Non-pigmented ciliary epithelial cell (primary cell): ENCODE measurements at regions not wholly inside any gene's neighbourhood (a gene's known extent, or its start where the extent isn't known, plus 50 kb on each side); places are given as distances from the start of the nearest gene placed in this dataset.
"Not testable (repeated sequence)": the region's sequence is repeated elsewhere in the genome, so short reads cannot be mapped to it uniquely, and the experiment has no call there.

Source experiments
- DNase-seq: peaks from one replicate; pipeline ENCODE4 v3.0.0-alpha.2; 2010; ENCODE audit warnings: low read depth

DNA sequence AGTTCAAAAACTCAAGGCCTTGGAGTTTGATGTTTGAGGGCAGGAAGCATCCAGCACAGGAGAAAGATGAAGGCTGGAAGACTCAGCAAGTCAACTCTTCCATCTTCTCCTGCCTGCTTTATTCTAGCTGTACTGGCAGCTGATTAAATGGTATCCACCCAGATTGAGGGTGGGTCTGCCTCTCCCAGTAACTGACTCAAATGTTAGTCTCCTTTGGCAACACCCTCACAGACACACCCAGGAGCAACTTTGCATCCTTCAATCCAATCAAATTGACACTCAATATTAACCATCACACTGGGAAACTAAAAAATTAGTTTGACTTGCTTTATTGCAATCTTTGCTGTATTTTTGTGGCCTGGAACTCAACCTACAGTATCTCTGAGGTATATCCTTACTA lies 230.5 kb upstream of the TARS1 start:
- not testable (repeated sequence) for DNase-seq

DNA sequence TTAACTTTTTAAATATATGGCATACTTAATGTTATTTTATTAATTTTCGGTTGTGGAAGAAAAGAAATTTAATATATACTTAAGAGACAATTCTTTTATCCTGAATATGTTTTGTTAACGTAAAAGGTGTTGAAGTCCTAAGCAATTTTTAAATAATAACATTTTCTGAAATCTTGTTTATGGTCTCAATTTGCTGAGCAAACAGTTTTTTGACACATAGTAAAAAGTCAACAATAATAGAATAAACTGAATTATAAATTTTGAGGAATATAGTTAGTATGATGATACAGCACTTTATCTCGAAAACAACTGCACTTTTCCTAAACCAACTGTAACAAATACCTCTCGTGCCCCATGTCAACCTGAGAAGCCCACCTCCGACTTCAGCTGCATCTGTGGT lies 229.8 kb upstream of the TARS1 start:
- no peak for DNase-seq

DNA sequence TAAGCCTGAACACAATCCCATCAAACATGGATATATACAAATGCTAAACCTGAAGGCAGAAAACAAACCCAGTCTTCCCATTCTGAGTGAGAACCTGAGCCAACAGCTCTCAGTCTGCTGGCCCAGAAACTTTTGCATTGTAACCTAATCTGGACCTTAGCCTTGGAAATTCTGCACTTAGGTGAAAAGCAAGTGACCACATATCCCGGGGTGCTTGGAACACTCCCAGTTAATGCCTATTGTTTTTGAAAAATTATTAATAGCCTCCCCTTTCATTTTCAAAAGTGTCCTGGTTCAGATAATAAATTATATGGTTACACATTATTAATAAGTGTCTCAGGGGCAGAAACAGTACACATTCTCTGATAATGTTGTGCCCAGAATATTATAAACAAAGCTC lies 228.3 kb upstream of the TARS1 start:
- DNase-seq, result no peak

DNA sequence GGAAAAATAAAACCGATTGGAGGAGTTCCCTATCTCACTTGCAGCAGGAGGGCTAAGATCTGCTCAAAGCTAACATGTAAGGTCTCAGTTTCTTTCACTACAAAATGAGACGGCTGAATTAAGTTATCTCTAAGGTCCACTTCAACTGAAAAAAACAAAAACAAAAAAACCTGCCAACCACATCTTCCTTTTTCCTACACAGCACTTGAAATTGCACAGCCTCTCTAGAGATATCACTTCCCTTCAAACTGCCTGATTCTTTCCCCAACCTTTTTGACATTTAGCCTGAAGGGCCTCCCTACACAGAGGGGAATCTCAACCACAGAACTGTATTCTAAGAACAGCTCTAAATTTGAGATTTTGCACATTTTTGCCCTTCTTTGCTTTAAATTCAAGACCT lies 227.9 kb upstream of the TARS1 start:
- DNase-seq, result no peak

DNA sequence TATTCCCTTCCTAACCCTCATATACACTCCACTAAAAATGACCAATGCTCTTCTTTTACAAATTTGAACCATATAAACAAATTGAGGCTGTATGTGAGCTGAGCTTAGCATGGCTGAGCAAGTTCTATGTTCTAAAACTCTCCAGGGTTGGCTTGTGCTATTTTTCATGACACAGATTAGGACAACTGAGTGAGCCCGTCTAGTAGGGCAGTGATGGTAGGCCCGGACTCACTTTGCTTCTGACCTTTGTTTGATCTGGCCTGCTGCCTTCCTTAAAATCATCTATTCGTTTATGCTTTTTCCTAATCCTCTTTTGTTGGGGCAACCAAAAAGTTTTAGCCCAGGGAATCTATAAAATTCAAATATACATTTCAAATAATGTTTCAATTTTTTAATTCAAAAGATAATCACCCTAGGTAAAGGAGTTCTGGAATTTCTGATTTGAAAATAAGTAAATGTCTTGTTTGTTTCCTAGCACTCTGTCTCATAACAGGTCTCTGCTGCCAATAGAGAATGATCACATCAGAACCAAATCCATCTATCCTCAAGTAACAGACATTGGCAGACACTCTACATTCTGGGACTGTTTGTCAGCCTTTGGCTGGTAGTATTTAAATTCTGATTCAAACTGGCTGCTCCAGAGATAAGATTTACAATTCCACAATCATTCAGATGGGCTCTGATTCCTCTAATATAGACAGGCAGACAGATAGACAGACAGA lies 217.0 kb upstream of the TARS1 start:
- DNase-seq, result no peak

DNA sequence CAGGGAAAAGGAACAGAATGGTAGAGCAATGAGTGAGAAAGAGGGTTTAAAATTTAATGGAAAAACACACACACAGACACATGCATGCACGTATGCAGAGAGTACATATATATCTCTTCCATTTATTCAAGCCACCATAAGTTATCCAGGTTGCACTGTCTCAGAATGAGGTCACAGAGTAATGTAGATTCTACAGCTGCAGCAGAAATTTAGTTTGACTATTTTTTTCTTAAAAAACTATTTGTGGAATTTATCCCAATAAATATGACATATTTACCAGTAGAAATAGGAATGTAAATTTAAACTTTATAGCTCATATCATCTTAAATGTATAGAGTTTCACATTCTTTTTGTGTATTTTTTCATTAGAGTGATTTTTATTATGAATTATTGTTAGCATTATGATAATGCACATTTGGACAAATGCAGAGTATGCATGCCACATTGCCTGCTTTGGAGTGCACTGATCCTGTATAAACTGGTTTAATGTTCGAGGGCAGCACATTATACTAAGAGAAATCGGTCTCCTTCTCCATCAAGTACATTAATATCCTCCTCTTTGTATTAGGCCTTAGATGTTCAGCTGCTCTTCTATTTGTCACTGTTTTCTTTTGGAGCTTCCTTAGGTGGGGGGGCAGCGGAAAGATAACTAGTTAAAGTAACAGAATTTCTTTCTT lies 216.3 kb upstream of the TARS1 start:
- no peak for DNase-seq

DNA sequence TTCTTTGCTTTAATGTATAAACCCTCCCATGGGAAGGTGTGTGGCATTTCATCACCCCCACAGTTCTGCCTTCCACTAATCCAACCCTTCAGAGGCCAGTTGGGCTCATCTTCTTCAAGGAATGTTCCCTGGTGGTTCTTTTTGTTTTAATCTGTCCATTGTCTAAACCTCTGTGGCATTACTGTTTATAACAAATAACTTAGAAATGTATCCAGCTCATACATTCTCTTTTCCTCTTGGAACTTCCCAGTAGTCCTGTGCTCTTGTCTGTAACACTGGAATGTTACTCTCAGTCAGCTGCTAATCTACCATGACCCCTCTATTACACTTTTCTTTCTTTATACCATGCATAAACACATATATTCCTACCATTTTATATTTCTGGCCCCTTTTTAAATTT lies 213.5 kb upstream of the TARS1 start:
- no peak for DNase-seq

DNA sequence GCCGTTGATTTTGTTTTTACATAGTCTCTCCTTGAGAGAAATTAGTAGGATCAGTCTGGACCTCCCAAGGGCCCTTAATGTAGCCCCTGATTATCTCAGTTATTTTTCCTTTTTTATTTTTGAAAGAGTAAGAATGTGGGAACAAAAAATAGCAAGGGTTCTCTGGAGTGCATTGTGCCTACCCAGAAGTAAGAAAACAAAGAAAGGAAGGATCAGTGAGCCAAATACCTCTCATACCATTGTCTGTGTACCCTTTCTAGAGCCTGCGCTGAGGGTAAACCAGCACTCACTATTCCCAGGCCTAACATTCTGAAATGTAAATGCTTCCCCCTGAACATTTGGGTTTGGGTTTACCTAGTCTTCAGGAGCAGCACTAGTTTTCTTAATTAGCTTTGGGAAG lies 213.0 kb upstream of the TARS1 start:
- DNase-seq, result no peak

DNA sequence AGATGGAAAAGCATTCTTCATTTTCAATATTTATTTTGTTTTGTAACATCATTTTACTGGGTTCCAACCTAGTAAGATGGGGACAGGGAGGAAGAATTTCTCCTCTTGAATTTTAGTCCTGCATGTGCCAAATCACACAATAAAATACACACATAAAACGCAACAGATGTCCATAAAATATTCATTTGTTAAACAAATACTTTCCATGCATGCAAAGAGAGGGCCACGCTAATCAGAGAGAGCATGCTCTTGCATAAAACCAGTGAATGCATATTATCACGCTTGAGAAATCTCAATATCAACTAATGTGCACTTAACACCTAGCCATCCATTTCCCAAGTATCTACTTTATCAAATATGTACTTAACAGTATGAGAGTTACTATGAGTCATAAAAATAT lies 212.6 kb upstream of the TARS1 start:
- no peak for DNase-seq

DNA sequence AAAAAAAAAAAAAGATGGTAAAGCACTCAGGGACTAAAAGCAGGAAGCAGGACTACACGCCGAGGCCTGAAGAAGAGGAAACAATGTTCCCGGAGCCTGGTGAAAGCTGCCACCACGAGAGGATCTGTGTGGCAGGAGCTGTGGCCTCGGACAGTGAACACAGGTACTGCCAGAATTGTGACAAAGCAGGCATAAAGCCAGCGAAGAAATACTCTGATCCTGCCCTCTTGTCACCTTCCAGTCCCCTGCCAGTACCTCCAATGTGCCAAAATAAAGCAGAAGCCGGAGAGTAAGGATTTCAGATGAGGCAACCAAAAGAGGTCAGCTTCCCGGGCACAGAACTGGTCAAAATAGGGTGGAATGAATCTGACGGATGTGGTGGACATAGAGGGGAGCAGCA lies 211.5 kb upstream of the TARS1 start:
- DNase-seq, result no peak

DNA sequence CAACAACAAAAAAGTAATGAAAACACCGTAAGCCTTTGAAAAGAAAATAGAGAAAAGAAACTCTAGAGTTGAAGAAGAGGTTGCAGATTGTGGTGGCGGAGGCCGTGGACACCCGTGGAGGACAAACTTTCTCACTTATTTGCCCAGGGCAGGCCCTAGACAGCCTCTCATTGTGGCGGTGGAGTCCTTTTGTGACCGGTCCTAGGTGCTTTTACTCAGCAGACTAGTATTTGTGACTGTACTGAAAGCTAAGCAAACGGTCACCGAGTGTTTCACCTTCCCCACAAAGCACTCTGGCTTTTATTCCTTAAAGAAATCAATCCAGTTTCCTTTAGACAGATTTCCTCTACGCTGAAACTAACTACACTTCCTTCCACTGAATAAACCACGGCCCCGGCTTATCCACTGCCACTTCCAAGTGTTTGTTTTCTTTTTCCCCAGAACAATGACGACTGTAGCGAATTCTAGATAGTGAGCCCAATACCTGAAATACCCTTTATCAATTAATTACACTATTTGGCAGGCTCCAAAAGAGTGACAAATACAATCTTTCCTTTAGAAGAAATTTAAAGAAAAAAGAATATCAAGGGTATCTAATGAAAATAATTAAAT lies 210.2 kb upstream of the TARS1 start:
- DNase-seq, result no peak

DNA sequence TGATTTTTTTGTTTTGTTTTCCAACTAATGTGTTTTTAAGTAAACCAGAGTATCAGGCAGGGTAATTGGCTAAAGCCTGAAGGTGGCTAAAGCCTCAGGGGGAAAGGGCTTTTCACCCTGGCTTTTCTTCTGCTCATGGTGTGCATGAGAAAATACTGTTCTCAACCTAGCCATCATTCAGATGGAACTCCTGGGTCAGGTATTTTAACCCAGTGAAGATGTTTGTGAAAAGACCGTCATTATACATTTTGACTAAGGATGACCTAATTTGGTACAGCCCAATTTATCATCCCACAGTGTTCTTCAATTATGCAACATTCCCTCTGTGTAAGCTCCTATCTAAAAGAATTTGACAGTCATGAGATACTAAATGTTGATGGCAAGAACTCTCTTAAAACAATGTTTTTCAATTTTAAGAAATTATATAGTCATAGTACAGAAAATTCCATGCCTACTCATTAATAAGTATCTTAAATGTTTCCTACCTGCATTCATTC lies 209.5 kb upstream of the TARS1 start:
- no peak for DNase-seq

DNA sequence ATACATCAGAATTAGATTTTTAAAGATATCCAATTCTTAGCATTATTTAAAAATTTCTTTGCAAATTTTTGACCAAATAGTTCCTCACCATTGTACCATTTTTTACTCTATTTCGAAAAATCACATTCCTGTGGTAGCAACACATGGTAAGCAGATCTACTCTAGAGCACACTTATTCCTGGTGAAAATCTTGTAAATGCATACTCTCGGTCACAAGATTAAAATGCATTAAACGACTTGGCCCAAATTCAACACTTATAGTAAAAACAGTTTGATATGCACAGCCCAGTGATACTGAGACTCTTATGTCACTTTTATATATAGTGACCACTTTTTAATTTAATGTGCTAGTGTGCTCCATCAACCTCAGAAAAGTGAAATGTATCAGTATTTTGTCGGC lies 208.8 kb upstream of the TARS1 start:
- peak; percentile 10 for DNase-seq

DNA sequence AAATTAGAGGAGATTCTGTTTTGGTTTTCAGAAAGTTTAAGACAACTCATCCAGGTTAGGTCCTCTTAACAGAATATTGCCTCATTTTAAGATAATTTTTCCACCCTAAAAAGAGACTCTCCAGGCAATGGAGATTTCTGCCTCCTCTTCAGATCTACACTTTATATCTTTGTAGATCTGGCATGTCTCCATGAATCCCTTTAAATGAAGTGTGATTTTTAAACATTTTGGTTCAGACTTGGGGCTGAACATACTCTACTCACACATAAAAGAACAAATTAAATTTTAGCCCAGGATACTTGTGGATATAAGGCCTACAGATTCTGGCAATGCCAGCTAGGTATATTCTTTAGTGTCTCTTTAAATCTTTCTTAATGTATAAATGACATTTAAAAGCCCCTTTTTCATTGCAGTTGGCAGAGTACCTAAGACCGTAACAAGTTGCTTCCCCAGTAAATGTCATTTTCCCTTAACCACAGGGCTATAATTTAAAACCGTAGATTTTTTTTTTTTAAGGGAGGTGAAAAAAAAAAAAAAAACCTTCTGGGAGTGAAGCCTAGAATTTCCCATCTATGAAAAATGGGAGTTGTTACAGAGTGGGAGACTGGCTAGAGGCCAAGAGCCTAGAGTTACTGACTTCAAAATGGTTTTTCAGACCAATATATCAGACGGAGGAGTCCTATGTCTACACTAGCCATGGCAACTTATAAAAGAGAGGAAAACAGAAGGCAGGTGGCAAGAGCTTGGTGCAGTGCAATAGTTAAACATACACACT lies 207.8 kb upstream of the TARS1 start:
- no peak for DNase-seq

DNA sequence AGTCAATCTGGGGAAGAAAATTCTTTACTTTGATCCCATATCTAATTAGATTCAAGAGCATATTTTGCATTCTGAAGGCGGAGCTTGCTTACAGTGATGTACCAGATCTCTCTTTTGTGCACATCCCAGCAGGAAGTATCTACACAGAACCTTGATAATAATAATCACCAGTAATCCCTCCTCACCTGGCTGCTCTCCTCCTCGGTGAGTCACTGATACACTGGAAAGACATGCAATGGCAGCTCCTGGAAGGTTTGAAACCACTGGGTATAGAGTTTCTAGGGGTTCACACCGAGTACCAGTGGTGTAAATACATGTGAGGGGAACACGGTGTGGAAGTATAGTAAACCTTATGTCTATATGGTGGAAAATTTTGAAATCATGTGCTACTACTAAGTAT lies 205.5 kb upstream of the TARS1 start:
- DNase-seq, result no peak

DNA sequence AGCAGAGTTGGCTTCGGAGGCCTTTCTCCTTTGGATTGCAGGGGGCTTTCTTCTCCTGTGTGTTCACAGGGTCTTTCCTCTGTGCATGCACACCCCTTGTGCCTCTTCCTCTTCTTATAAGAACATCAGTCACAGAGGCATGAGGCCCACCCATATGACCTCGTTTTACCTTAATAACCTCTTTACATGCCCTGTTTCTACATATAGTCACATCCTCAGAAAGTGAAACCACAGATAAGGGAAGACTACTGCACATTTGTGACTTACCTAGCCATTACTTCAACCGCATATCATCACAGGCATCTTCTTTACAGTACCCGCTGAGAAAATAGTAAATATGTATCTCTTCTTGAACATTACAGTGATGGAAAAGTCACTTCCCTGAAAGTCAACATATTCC lies 204.9 kb upstream of the TARS1 start:
- DNase-seq, result no peak

DNA sequence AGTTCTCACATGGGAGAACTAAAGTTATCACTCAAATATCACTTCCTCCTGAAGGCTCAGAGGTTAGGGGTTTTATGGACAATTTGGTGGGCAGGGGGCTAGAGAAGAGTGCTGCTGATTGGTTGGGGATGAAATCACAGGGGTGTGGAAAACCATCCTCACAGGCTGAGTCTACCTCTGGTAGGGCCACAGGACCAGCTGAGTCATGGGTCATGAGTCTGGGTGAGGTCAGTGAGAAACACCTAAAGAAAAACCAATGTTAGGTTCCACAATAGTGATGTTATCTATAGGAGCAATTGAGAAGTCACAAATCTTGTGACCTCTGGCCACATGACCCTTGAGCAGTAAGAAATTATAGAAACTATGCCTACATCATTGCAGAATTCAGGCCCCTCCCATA lies 203.3 kb upstream of the TARS1 start:
- no peak for DNase-seq

DNA sequence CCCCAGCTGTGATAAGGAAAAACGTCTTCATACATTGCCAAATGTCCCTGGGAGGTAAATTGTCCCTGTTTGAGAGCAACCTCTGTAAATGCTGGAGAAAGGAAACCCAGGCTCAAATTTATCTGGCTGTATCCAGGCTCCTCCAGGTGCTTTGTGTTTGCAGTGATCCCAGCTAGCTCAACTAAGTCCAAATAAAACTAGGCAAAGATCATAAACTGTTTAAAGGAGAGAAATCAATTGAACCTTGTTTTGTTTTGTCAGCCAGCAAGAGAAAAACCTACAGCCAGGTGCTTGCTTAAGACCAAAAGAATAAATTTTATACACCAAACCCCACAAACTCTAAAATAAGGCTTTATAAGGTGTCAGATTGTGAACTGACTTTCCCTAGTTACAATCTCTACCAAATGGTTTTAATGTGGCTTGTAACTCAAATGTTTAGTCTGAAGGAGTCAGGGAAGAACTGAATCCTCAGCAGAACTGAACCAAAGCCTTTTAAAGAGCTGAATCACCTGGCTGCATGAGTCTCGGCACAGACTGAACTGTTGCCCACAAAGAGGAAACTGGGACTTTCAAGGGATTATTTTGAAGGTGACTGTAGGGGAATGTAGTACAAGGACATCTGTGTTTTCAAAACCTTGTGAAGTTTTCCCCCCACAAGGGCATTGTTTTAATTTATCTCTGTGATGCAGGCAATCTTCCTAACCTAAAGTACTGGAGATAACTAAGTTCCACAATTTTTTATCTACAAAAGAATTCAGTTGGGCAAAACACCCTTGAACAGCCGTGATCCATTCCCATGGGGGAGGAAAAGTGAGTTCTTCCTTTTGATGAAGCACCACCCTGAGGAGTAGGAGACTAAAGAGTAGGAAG lies 201.7 kb upstream of the TARS1 start:
- no peak for DNase-seq

DNA sequence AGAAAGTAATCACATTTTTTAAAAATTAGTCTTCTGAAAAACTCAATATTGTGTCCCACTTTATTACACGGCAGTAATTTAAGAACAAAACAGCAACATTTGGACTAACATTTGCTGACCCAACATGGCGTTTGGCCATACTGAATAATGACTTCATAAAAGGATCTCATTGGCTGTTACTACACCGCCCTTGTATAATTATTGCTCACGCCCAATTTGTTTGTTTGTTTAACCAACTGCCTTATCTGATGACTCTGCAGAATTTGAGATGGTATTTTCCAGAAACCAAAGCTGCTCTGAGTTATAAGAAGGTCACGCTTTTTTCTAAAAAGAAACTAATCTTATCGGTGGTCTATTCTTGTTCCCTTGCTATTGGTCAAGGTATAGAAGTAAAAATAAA lies 200.2 kb upstream of the TARS1 start:
- no peak for DNase-seq

DNA sequence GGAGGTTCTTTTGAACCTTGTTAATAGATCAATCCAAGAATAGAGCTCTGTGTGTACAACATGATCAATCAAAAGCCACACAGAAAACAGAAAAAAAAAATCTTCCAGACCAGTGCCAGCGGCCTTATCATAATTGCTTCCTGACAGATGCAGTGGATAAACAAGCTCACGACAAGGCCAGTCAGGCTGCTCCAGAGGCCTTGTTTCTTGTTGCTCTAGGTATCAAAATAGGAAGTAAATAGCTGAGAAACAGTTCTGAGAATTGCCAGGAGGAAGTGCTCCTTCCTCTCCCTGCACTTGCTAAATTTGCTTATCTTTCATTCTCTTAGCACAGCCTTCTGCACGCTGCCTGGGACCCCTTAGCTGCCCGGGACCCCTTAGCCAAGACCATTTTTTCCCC lies 199.0 kb upstream of the TARS1 start:
- no peak for DNase-seq

DNA sequence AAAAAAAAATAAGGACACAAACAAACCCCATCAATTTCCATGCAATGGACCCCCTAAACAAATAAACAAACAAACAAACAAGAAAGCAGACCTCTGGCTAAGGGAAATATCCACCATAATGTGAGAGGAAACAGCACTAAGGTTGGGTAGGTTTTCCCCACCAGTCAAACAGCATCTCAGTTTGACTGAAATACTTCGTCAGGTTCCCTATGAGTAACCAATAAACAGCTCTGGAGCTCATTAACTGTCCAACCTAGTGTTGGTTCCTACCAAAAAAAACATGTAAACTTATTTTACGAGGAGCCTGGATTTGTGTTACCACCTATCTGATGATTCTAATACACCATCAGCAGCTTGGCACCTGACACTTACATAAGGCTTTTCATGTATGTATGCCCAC lies 198.5 kb upstream of the TARS1 start:
- no peak for DNase-seq
